DMS153 treated with DMSO at 0.1 percent for 48 hours (cell line): ENCODE measurements at regions not wholly inside any gene's neighbourhood (a gene's known extent, or its start where the extent isn't known, plus 50 kb on each side); places are given as distances from the start of the nearest gene placed in this dataset.
"Not testable (repeated sequence)": the region's sequence is repeated elsewhere in the genome, so short reads cannot be mapped to it uniquely, and the experiment has no call there.

Experiments used
- DNase-seq: peaks from one replicate; lab custom pipeline; 2025; ENCODE audit not compliant: unreplicated experiment; lab: John Stamatoyannopoulos, UW

DNA sequence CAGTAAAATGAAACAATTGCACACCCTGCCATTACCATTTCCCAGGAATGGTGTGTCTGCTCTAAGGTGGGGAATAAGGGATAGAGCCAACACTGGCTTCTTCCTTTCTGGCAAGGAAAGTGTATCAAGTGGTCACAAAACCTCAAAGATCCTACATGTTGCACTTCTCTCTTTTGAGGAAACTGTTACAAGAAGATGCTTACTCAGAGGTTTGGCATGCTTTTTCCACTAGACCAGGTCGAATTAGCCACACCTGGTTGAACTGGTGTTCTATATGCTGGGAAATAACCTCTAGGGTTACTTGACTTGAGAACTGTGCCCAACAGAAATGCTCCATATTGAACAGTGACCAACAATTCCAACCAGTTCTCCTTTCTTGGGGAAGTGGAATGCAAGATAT is 102.9 kb downstream of the LRRN1 start:
- DNase-seq, result no peak

- no peak for DNase-seq
These were observed 106.9 kb downstream of the LRRN1 start for GRCh38 chr3:3906171-3906570.

- DNase-seq, result no peak
These were observed 107.8 kb downstream of the LRRN1 start for GRCh38 chr3:3907023-3907422.

- DNase-seq, result no peak
These were observed 119.5 kb downstream of the LRRN1 start for GRCh38 chr3:3918763-3919162.

DNA sequence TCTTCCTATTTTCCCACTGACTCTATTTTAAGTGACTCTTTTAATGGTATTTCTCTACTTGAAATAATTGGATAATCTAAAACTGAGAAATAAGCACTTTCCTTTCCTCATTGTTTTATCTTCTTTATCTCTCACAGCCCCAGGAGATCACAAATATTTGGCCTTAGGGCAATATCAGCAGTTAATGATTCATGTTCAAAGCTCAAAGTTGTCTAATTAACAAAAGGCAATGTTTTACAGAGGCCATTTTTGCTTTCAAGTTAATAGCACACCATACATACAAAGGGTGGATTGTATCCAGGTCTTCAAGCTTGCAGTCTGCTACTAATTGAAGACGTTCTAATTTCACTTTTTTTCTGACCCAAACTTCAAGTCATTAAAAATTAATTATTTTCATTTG is 120.1 kb downstream of the LRRN1 start:
- DNase-seq, result no peak

GRCh38 chr3:3923619-3924018 is 124.4 kb downstream of the LRRN1 start:
- DNase-seq, result no peak

DNA sequence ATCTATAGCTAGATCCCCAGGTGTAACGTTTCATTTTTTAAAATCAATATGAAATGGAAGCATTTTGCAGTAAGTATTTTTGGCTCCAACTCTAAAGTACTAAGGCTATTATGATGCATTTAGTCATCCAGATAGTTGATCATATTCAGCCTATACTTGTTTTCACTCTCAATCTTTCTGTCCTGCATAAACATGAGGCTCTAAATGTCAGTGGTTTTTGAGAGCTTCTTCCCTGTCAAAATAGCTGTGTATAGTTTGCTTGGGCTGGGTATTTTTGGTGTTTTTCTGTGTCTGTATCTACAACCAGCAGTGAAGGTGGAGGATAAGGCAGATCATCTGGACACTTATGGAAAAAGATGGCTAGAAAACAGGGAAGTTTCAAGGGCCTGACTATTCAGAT is 128.0 kb downstream of the LRRN1 start:
- DNase-seq, result no peak

GRCh38 chr3:3927965-3928364 is 128.7 kb downstream of the LRRN1 start:
- no peak for DNase-seq

- DNase-seq, result not testable (repeated sequence)
These were observed 142.1 kb downstream of the LRRN1 start for GRCh38 chr3:3941380-3941779.

- no peak for DNase-seq
These were observed 151.8 kb downstream of the LRRN1 start for GRCh38 chr3:3951071-3951470.

DNA sequence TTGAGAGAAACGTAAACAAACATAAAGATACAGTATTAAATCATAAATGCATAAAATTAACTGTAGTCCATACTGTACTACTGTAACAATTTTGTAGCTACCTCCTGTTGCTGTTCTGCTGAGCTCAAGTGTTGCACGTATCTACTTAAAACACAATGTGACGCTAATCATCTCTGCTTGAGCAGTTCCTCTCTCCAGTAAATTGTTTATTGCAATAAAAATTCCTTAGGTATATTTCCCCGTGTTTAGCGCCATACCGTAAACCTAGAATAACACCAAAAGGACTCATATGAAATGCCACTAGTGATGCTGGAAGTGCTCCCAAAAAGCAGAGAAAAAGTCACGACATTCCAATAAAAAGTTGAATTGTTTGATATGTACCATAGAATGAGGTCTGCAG is 152.3 kb downstream of the LRRN1 start:
- DNase-seq, result no peak

- not testable (repeated sequence) for DNase-seq
These were observed 163.6 kb downstream of the LRRN1 start for GRCh38 chr3:3962867-3963266.

DNA sequence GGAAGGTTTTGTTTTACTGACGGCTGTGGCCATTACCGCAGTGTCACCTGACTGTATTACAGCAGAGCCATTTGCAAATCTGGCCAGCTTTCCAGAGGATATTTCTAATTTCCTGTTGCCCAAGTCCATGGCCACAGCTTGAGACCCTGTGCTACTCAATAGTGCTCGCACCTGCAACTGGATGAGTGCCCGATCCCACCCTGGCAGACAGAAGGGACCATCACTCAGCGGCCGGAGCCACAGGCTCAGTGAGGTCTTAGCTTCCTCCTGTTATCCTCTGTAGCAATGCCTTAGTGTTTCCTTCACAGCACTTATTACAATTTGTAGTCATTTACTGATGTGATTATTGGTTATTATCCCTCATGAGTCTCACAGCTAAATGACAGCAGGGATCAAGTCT is 184.8 kb downstream of the LRRN1 start:
- no peak for DNase-seq

GRCh38 chr3:3991598-3991997 is 192.4 kb downstream of the LRRN1 start:
- no peak for DNase-seq

DNA sequence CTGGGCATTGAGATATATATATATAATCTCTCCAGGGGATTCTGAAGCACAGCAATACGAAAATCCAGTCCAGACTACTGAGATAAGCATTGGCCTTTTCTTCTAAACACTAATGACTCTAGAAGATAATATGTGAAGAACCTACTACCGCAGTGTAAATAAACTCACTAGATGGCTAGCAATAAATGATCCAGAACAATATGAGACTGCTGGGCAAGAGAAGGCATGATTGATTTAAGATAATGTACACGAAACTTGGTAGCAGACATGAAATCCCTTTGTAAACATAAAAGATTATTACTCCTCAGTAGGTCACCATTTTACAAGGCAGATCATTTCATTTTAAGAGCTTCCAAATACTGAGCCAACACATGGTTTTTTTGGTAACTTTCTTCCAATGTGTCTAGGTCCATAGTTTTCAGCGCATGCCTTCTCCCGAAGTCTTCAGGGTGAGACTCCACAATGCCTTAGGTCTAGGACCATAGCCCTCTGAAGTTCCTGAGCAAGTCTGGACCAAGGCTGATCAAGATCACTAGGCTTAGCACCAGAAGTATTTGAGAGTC is 193.2 kb downstream of the LRRN1 start:
- no peak for DNase-seq

GRCh38 chr3:3998140-3998922 is 199.1 kb downstream of the LRRN1 start:
- peak; percentile 2 for DNase-seq

GRCh38 chr3:3999340-3999739 is 200.1 kb downstream of the LRRN1 start:
- not testable (repeated sequence) for DNase-seq

GRCh38 chr3:4001976-4002375 is 202.7 kb downstream of the LRRN1 start:
- no peak for DNase-seq

DNA sequence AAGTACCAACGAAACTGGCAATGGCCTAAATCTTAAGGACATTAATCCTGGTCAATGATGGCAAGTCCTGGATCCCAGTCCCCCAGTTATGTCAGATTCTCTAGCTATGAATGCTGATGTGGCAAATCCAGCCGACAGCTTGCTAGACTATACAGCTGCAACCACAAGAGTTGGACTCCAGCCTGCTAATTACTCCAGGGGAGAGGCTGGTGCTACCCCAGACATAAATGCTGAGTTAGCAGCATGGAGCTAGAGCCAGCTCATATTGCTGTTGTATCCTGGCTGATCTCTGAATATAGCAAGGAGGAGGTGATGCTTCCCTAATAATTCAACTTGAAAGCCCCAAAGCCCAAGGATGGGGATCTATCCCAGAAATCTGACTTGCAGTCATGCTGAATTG is 207.1 kb downstream of the LRRN1 start:
- no peak for DNase-seq

DNA sequence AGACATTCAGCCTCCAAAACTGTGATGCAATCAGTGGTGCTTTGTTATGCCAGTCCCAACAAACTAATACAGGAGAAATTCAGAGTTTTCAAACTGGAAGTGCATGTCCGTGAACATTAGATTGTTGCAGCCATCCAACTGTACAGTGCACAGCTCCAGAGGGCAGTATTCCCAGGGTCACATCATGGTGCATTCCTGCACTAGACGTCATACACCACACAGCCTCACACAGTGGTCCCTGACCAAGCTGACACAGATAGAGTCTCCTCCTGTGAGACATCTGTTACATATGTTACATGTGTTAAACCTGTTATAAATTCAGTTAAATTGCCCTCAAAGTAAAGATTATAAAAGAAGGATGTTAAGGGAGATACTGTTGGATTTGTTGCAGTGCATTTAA is 209.0 kb downstream of the LRRN1 start:
- no peak for DNase-seq

- DNase-seq, result no peak
These were observed 211.9 kb downstream of the LRRN1 start for GRCh38 chr3:4011166-4011565.

DNA sequence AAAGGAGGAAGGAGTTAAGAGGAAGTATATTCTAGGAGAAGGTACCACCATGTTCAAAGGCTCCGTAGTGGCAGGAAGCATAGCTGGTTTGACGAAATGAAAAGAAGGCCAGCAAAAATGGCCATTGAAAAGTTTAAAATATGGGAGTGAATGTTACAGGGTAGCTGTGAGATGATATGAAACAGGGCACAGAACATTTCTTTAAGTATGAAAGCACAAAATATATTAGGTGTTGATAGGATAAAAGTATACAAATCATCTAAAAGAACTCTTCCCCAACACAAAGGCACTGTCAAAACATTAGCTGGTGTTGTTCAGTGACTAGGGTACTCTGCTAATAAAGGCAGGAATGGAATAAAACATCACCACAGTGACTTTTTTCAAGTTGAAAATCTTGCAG is 216.2 kb downstream of the LRRN1 start:
- DNase-seq, result no peak

GRCh38 chr3:4019501-4019900 is 220.3 kb downstream of the LRRN1 start:
- DNase-seq, result no peak
